ENCODE measurements at regions not wholly inside any gene's neighbourhood (a gene's known extent, or its start where the extent isn't known, plus 50 kb on each side); places are given as distances from the start of the nearest gene placed in this dataset.
"Not testable (repeated sequence)": the region's sequence is repeated elsewhere in the genome, so short reads cannot be mapped to it uniquely, and the experiment has no call there.

- DNase-seq (ENCODE audit: low read depth) = peak; percentile 23
- H3K4me3 ChIP-seq (ENCODE audit: low read depth, low read length) = no peak overlapping the region
- TF ChIP-seq CTCF (IDR thresholded peaks at IDR 0.05; ENCODE audit: insufficient read depth, low read length) = no peak
These were observed 447.5 kb upstream of the PITX2 start for GRCh38 chr4:111070390-111070789.

- no peak overlapping the region for H3K4me3 ChIP-seq (ENCODE audit: low read depth, low read length)
- no peak for DNase-seq (ENCODE audit: low read depth)
- no peak for TF ChIP-seq CTCF (IDR thresholded peaks at IDR 0.05; ENCODE audit: insufficient read depth, low read length)
These were observed 451.7 kb upstream of the PITX2 start for GRCh38 chr4:111074523-111075114.

GRCh38 chr4:111076299-111076698 lies 453.4 kb upstream of the PITX2 start:
- not testable (repeated sequence) for DNase-seq (ENCODE audit: low read depth); H3K4me3 ChIP-seq (ENCODE audit: low read depth, low read length)

GRCh38 chr4:111108153-111108552 lies 485.3 kb upstream of the PITX2 start:
- no peak overlapping the region for H3K4me3 ChIP-seq (ENCODE audit: low read depth, low read length)
- no peak for TF ChIP-seq CTCF (IDR thresholded peaks at IDR 0.05; ENCODE audit: insufficient read depth, low read length)
- DNase-seq (ENCODE audit: low read depth) = no peak

GRCh38 chr4:111113591-111113990 lies 490.7 kb upstream of the PITX2 start:
- no peak for DNase-seq (ENCODE audit: low read depth)
- no peak overlapping the region for H3K4me3 ChIP-seq (ENCODE audit: low read depth, low read length)
- TF ChIP-seq CTCF (IDR thresholded peaks at IDR 0.05; ENCODE audit: insufficient read depth, low read length) = no peak

GRCh38 chr4:111115881-111116280 lies 493.0 kb upstream of the PITX2 start:
- no peak for TF ChIP-seq CTCF (IDR thresholded peaks at IDR 0.05; ENCODE audit: insufficient read depth, low read length)
- no peak overlapping the region for H3K4me3 ChIP-seq (ENCODE audit: low read depth, low read length)
- no peak for DNase-seq (ENCODE audit: low read depth)

- H3K4me3 ChIP-seq (ENCODE audit: low read depth, low read length) = no peak overlapping the region
- no peak for DNase-seq (ENCODE audit: low read depth)
- no peak for TF ChIP-seq CTCF (IDR thresholded peaks at IDR 0.05; ENCODE audit: insufficient read depth, low read length)
These were observed 497.3 kb upstream of the PITX2 start for GRCh38 chr4:111120191-111120590.
